ENCODE measurements at regions not wholly inside any gene's neighbourhood (a gene's known extent, or its start where the extent isn't known, plus 50 kb on each side); places are given as distances from the start of the nearest gene placed in this dataset.
"Not testable (repeated sequence)": the region's sequence is repeated elsewhere in the genome, so short reads cannot be mapped to it uniquely, and the experiment has no call there.

DNA sequence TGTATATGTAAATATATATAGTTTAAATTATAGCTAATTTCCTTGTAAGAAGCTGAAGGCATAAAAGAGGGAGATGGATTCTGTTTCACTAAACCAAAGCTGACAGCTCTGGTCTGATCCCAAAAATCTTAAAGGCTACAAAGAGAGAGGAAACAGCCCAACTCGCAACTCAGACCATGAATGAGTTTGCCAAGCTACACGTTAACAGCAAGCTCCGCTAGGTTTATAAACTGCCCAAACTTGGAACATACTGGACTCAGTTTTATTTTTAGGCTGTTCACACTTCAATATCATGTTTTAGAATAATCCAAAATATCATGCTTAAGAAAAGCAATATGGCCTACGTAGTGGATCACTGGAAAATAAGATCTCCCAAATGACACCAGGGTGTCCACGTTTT lies 318.3 kb upstream of the RPS23 start:
- DNase-seq: peak; percentile 29

DNA sequence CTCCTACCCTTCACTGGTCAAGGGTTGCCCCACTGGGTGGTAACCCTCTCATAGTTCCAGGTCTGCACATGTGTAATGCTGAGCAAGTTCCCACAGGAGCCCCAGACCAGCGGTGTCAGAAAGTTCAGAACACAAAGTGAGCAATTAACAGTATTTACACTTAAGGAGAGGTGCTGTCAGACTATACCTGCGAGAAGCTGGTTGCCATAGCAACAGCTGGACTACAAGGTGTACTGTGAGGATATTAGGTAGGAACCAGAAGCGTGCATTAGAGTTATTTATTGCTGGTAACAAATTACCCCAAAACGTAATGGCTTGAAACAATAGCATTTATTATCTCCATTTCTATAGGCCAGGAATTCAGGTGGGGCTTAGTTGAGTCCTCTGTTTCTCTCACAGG lies 317.0 kb upstream of the RPS23 start:
- no peak for DNase-seq

DNA sequence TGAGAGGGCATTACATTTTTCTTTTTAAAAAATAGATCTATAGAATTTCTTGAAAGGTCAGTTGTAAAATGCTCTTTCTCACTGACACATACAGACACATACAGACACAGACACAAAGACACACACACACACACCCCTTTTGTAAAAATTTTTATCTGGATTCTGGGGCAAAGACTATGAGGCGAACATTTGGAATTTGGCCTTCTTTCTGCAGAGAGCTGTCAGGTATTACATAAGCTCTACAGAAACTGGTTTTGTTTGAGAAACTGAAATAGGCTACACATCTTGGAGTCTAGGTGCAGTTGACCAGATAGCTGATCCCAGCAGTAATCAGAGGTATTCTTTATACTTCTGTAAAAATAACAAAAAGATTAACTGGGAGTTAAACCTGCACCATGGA lies 315.9 kb upstream of the RPS23 start:
- no peak for DNase-seq

DNA sequence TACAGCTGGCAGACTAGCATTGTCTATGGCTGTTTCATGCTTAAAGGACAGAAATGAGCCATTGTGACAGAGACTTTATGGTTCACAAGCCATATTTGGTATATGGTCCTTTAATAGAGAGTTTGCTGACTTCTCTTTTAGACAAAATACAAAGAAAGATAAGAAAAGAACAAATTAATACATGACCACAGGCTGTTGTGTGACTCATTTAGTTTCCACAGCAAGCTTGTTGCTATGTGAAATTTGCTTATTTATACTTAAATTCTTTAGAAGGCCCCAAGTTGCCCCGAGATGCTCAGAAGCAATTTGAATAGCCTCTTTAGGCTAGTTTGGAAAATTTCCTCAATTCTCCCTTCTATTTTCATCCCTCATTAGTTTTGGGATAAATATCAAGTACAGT lies 315.3 kb upstream of the RPS23 start:
- no peak for DNase-seq

DNA sequence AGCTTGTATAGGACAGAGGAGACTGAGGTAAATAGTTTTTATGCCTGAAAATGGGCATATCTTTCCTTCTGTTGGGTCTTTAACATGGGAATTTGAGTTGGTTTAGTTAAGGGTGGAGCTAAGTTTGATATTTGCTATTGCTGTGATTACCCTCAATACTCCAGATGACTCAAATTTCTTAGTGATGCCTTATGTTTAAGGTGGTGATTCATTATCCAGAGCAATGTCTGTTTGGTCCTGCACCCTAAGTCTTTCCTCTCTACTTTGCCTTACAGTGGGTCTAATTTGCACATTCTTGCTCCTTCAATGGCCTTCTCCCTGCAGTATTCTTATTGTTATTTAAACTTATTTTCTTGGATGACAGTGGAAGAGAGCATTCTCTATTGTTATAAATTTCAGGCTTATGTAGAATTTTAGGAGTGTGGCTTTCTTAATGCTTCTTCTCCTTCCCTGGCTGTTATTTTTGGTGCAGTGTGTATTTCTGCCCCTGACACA lies 312.9 kb upstream of the RPS23 start:
- DNase-seq: no peak

DNA sequence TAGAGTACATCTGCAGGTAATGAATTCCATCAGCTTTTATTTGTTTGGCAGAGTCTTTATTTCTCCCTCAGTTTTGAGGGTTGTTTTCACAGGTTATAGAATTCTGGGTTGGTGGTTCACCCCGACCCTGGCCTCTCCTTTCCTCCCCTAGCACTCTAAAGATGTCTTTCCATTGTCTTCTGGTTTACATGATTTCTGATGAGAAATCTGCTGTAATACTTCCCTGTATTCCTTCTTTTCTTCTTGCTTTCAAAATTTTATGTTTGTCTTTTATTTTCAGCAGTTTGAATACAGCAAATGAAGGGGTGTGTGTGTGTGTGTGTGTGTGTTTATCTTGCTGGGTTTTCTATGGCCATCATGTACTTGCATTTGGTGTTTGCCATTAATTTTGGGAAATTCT lies 312.0 kb upstream of the RPS23 start:
- no peak for DNase-seq

DNA sequence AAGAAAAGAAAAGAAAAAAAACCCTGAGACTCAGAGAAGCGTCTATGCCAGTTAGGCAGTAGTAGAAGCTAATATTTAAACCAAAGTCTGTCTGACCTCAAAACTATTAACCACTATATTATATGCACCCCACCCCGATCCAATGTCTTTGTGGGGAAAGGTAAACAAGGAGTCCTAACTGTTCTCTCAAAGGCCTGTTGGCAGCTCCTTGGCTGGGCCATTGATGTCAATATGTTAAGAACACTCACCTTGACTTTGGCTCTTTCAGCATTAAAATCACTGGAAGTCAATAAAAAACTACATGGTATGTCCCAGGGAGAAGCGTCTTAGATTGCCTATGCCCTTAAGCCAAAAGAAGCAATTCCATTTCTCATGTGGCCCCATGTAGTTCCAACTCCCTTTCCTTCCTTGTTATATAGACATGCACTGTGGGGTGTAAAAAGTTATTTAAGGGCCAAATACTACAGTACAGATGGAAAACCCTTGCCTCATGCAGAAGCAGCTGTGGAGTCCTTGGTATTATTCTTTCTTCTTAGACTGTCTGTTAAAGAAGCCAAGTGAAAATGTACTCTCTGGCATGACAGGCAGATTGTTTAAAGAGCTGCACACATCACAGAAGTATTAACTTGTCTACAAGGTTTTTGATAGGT lies 308.6 kb upstream of the RPS23 start:
- peak; percentile 38 for DNase-seq

DNA sequence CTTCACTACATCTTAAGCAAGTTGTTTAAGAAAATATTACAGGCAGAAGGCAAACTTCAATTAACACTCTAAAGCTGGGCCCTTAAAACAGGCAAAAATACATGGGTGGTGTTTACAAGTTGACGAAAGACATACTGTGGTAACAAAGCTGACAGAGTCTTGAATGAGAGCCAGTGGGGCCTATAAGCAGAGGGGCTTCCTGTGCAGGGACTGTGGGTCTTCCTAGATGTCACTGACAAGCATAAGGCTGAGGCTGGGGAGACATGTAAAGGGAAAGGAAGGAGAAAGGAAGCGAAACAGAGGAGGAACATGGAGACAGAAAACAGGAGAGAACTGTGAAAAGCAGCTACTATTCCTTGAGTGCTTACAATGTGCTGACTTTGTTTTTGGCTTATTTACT lies 308.0 kb upstream of the RPS23 start:
- DNase-seq: no peak

DNA sequence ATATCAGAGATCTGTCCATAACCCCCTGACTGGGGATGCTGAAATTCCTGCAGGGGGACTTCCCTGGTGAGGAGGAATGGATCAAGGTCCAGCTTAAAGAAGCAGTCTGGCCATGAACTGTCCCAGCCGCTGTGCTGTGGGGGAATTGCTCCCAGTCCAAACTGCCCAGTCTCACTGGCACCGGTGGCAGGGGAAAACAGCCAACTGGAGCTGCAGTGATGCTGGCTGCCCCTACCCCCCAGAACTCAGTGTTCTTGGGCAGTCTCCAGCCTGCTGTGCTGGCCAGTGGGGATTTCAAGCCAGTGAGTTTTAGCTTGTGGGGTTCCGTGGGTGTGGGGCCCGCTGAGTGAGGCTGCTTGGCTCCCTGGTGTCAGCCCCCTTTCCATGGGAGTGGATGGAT lies 306.5 kb upstream of the RPS23 start:
- no peak for DNase-seq

DNA sequence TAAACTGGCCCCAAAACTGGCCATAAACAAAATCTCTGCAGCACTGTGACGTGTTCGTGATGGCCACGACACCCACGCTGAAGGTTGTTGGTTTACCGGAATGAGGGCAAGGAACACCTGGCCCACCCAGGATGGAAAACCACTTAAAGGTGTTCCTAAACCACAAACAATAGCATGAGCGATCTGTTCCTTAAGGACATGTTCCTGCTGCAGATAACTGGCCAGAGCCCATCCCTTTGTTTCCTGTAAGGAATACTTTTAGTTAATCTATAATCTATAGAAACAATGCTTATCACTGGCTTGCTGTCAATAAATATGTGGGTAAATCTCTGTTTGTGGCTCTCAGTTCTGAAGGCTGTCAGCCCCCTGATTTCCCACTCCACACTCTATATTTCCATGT lies 305.2 kb upstream of the RPS23 start:
- not testable (repeated sequence) for DNase-seq

DNA sequence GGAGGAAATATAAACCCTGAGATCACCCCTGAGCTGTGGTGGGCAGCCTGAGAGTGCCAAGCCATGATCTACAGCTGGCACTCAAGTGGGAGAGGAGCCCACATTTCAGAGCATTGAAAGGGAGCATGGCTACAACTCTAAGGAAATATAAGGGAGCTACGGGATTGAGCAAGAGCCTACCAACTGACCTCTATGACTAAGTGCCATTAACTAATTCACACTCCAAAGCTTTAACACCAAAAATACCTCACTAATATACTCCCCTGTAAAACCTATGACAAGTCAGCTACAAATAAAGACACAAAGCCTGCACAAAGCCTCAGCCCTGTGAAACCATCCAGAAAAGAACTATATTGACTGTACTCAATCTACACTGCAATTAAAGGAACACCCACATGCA lies 286.8 kb upstream of the RPS23 start:
- DNase-seq: no peak

DNA sequence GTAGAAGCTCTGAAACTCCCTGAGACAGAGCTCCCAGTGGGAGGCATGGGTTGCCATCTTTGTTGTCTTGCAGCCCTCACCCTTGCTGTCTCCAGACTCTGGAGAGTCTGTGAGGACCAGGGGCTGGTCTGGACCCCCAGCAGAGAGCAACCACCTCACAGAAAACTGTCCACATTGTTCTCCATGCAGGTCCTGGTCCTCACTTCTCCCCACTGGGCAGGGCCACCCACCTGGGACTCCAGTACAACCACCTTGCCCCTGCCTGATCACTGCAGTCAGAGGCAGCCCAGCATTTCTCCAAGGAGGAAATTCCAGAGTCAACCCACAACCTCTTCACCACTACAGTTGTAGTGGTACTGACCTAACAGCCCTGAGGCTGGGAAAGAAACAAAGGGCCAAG lies 285.6 kb upstream of the RPS23 start:
- DNase-seq: no peak

DNA sequence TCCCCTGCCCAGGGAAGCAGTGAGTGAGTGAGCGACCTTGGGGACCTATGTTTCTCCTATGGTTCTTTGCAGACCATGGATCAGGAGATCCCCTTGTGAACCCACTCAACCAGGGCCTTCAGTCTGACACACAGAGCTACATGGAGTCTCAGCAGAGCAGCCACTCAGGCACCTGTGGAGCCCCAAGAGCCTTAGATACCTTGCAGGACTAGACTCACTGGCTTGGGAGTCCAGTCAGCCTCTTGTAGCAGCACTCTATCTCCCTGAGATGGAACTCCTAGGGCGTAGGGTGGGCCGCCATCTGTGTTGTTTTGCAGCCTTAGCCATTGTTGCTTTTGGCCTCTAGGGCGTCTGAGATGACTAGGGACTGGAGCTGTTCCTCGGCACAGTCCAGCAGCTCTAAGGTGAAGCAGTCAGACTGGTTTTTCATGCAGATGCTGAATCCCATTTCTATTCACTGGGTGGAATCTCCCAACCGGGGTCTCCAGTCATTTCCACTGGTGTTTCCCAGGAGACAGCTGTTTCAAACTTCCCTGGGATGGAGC lies 284.6 kb upstream of the RPS23 start:
- DNase-seq: no peak

DNA sequence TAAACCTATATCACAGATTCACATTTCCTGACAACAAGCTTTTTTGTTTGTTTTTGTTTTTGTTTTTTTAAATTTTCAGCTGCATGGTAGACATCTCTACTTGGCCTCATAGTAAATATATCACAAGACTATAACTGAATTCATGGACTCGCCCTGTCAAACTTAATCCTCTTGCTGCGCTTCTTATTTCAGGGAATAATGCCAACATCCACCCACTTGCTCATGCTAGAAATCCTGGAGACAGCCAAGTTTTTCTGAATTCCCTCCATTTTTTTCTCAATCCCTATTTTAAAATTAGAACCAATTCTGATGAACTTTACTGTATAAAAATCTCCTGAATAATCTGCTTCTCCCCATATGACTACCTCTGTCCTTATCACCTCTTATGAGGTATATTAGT lies 283.6 kb upstream of the RPS23 start:
- DNase-seq: no peak

DNA sequence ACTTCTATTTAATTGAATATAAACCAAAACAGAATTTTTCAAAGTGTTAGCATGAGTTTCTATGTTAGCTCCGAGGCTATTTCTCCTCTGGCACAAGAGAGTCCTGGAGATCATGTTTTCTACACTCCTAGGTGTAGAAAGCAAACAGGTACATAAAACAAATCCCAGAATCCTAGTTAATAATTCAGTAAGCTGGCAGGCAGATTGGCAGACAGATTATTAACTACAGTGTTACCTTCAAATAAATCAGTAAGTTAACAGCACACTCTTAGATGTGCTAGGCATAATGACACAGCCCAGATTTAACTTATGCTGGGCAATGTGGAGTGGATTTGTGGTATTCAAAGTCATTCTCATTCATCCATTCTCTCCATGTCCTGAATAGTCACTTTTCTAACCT lies 282.8 kb upstream of the RPS23 start:
- DNase-seq: no peak

DNA sequence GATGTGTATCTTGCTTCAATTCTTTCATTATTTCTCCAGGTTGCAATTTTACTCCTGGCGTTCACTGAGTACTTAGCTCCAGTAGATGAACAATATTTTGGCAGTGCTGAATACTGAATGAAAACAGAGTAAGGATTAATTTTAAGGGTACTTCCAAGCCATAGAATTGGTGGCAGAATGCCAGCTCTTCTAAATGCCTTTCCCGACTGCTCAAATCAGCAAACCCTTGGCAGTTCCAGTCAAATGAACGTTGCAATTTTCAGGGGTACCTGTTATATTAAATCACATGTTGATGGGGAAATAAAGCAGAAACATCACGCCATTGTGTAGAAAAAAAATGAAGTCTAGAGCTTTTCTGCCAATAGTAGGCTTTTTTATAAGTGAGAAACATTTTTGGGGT lies 282.4 kb upstream of the RPS23 start:
- peak; percentile 38 for DNase-seq

DNA sequence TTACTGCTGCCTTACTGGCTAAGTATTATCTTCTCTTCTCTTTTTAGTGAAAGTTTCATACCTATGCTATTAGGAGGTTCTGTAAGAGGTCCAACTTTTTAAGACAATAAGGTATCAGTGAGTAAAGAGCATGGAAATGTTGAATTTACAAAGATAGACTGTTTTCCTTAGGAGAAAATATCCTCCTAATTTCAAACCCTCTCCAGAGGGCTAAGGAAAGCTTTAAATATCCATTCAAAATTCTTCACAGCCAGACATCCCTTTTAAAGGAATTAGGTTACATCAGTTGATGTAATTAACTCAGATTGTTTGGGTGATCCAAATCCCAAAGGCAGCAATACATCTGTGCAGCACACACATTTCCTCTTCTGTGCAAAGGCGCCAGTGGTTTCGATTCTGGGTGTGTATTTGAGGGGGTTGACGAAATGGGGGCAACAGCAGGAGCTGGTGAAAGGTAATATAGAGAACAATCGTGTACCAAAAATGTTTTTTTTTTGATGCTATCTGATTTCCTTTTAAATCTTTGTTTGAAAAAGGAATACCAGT lies 273.8 kb upstream of the RPS23 start:
- no peak for DNase-seq

DNA sequence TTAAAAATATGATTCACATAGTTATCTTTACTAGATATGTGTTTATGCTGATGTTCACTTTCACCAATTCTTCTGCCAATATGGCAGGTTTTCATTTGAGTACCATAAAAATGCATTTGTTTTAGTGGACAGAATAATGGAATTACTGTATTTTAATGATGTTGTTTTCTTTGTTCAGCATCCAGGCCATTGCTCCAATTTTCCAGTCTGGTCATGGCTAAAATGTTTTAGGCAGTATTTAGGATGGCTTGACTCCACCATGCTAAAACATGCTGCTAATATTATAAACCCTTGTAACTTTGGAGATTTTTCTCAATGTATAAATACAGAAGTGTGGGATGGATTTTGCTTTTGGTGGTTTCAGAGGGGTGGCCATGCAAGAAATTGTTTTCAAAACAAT lies 273.0 kb upstream of the RPS23 start:
- DNase-seq: no peak

DNA sequence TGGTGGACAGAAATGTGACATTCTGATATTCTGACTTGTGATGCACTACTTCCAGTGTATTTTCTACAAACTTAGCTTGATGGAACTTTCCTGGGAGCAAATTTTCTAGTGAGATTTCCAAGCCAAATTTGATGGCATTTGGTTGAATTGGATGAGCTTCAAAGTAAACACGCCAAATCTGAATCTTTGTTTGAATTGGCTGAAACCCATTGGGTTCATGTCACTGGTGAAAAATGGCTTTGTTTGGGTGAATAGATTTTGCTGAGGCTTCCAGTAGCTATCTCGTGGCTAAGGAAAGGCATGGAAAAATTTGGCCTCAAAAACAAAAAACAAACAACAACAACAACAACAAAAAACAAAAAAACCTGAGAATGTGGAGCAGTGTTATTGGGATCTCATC lies 271.1 kb upstream of the RPS23 start:
- no peak for DNase-seq

DNA sequence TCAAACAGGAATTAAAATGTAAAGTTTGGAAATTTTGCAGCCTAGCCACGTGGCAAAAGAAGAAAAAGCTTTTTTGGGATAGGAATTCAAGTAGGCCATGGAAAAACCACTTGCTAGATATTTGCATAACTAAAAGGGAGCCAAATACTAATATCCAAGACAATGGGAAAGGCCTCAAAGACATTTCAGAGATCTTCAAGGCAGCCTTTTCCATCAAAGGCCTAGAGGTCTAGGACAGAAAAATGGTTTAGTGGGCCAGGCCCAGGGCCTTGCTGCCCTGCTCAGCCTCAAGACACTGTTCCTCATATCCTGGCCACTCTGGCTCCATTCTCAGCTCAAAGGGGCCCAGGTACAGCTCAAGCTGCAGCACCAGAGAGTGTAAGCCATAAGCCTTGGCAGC lies 265.9 kb upstream of the RPS23 start:
- DNase-seq: no peak

DNA sequence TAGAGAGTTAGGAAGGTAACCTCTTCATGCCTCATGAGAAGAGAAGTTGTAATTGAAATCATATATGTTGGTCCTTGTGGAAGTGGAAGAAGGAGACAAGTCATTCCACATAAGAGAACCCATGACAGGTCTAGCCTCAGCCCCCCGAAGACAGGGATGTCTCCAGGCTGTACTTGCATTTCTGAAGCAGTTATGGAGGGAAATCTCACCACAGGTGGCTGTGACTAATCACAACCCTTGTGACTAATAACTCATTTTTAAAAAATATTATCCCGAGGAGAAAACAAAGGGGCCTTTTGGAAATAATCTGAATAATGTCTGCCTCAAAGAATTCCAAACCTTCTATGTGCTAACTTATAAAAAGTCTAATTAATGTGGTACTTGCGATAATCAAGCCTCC lies 262.1 kb upstream of the RPS23 start:
- no peak for DNase-seq

DNA sequence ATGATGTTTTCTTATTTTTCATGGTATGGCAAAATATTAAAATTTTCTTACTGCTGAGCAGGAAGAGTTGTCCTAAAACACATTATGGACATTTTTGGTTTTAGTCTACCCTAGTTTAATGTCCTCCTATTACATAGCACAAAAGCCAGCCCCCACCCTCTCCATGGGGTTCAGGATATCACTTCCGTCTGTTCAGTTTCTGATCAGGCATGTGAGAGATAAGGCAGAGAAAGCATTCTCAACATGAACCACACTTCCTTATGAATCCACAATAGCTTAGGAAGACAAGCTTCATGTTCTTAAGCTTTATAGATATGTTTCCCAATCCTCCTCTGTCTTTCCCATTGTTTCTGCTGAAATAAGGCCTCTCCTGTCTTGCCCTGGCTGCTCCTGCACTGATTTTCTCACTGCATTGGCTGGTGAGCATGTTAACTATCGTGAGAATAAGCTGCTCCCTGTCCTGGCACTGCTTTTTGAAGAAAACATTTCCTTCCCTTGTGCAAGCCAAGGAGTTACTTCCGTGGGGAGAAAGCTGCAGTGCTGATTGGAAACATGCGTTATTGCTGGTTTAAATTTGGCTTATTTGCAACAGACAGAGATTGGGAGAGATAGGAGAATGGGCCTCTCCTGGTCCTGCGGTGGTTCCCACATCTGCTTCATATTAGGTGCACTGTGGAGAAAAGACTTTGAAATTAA lies 260.3 kb upstream of the RPS23 start:
- peak; percentile 56 for DNase-seq

DNA sequence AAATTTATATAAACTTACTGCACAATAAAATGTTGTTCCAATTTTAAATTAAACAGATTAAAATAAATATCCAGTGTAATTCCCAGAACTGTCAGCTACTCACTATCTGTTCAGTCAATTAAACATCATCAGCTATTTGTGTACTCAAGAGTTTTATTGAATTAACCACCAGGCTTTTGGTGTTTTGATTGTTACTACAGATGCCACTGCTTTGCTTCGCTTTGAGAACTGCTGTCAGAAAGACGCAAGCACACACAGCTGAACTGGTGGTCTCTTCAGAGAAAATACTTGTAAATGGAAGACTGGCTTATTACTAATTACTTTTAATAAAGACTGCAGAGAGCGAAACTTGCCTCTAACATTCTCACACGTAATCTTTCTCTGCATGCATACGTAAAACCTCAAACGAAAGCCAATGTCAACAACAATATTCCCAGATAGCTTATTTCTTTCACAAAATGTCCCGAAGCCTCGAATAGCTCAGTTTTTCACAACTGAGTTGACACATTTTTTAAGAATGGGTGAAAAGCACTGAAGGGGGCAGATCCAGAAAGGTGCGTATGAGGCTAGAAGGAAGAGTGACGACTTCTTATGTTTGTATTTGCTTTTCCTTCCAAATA lies 259.6 kb upstream of the RPS23 start:
- no peak for DNase-seq

DNA sequence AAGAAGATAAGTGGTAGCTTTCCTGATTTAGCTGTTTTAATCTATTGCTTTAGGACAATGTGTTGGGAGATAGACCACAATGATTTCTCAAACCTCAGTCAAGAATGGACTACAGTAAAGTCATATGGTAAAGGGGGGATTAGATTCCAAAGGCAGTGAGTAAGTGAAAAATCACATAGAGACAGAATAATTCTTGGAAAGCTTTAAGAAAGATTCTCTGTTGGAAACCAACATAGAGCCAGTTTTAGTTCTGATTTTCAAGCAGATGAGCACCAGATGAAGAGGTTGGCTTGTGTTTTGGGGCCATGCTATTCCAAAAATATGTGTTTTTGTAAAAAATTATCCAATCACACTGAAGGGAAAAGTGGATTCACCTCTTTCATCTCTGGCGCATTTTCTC lies 256.8 kb upstream of the RPS23 start:
- no peak for DNase-seq

Data from left hindlimb (tissue), 1 donor.